Adrenal gland (tissue), 5 donors: ENCODE measurements at regions not wholly inside any gene's neighbourhood (a gene's known extent, or its start where the extent isn't known, plus 50 kb on each side); places are given as distances from the start of the nearest gene placed in this dataset.

ENCODE experiments used
- POLR2A ChIP-seq, 2 donors: fragments of 450-650 bp; IDR thresholded peaks; one replicate each; pipeline ENCODE4 v1.6.1; 2017; ENCODE audit warnings: antibody characterized with exemption in 2 of 2, mild to moderate bottlenecking in 2 of 2, moderate library complexity in 1 of 2
- TF ChIP-seq, protein P1 (sequence below), 6 experiments: fragments of 450-650 bp in 4 of 6; fragments of 200-600 bp in 2 of 6; sonication (generic) in 1 of 6; IDR thresholded peaks; 1 replicate in 5 of 6; 2 replicates in 1 of 6; pipeline versions ENCODE4 v1.5.1 to v1.8.0; 2016 to 2021; ENCODE audit warnings: antibody characterized with exemption in 6 of 6, mild to moderate bottlenecking in 2 of 6, moderate library complexity in 1 of 6
- donor health status: DM: no; HTN: no; CAD: no.

GRCh38 chrX:7253565-7253964, 105.6 kb upstream of the PUDP start:
- TF ChIP-seq, protein P1, sequence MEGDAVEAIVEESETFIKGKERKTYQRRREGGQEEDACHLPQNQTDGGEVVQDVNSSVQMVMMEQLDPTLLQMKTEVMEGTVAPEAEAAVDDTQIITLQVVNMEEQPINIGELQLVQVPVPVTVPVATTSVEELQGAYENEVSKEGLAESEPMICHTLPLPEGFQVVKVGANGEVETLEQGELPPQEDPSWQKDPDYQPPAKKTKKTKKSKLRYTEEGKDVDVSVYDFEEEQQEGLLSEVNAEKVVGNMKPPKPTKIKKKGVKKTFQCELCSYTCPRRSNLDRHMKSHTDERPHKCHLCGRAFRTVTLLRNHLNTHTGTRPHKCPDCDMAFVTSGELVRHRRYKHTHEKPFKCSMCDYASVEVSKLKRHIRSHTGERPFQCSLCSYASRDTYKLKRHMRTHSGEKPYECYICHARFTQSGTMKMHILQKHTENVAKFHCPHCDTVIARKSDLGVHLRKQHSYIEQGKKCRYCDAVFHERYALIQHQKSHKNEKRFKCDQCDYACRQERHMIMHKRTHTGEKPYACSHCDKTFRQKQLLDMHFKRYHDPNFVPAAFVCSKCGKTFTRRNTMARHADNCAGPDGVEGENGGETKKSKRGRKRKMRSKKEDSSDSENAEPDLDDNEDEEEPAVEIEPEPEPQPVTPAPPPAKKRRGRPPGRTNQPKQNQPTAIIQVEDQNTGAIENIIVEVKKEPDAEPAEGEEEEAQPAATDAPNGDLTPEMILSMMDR (IDR thresholded peaks at IDR 0.05): no peak
- no peak for TF ChIP-seq POLR2A (IDR thresholded peaks at IDR 0.05)
